ENCODE measurements at regions not wholly inside any gene's neighbourhood (a gene's known extent, or its start where the extent isn't known, plus 50 kb on each side); places are given as distances from the start of the nearest gene placed in this dataset.

DNA sequence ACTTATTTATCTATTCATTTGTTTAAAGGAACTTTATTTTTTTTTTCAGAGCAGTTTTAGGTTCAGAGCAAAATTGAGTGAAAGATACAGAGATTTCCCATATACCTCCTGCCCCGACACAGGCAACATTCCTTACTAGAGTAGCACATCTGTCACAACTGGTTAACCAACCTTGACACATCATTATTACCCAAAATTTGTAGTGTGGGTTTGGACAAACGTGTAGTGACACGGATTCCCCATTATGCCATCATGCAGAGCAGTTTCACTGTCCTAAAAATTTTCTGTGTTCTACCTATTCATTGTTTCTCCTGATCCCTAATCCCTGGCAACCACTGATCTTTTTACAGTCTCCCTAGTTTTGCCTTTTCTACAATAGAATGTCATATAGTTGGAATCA is 57.3 kb upstream of the LHFPL2 start:
- no peak for ATAC-seq
- TF ChIP-seq PPARA (CRISPR knock-in tag; IDR thresholded peaks at IDR 0.05; ENCODE audit: borderline replicate concordance) (no peak), ZFP30 (CRISPR knock-in tag; IDR thresholded peaks at IDR 0.05) (no peak), ISL1 (CRISPR knock-in tag; IDR thresholded peaks at IDR 0.05) (no peak), OSR1 (CRISPR knock-in tag; IDR thresholded peaks at IDR 0.05) (no peak), POU6F1 (CRISPR knock-in tag; IDR thresholded peaks at IDR 0.05; ENCODE audit: borderline replicate concordance, low read depth) (no peak), ZNF8 (CRISPR knock-in tag; IDR thresholded peaks at IDR 0.05) (no peak), TSHZ2 (CRISPR knock-in tag; IDR thresholded peaks at IDR 0.05) (no peak), TCF4 (CRISPR knock-in tag; IDR thresholded peaks at IDR 0.05; ENCODE audit: borderline replicate concordance) (no peak), CSDC2 (CRISPR knock-in tag; IDR thresholded peaks at IDR 0.05) (no peak), PATZ1 (CRISPR knock-in tag; IDR thresholded peaks at IDR 0.05; ENCODE audit: borderline replicate concordance) (no peak), ZNF565 (CRISPR knock-in tag; conservative IDR thresholded peaks at IDR 0.05; ENCODE audit: low read depth) (no peak), RARB (CRISPR knock-in tag; IDR thresholded peaks at IDR 0.05) (no peak), TOX (CRISPR knock-in tag; IDR thresholded peaks at IDR 0.05; ENCODE audit: borderline replicate concordance) (no peak), GLIS3 (CRISPR knock-in tag; IDR thresholded peaks at IDR 0.05) (no peak), BACH2 (CRISPR knock-in tag; IDR thresholded peaks at IDR 0.05; ENCODE audit: borderline replicate concordance) (no peak), ESRRG (CRISPR knock-in tag; IDR thresholded peaks at IDR 0.05) (no peak), ZC3H10 (CRISPR knock-in tag; IDR thresholded peaks at IDR 0.05) (no peak)
- TF ChIP-seq, protein P1, sequence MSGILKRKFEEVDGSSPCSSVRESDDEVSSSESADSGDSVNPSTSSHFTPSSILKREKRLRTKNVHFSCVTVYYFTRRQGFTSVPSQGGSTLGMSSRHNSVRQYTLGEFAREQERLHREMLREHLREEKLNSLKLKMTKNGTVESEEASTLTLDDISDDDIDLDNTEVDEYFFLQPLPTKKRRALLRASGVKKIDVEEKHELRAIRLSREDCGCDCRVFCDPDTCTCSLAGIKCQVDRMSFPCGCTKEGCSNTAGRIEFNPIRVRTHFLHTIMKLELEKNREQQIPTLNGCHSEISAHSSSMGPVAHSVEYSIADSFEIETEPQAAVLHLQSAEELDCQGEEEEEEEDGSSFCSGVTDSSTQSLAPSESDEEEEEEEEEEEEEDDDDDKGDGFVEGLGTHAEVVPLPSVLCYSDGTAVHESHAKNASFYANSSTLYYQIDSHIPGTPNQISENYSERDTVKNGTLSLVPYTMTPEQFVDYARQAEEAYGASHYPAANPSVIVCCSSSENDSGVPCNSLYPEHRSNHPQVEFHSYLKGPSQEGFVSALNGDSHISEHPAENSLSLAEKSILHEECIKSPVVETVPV (CRISPR knock-in tag; IDR thresholded peaks at IDR 0.05): no peak
- TF ChIP-seq, protein P2, sequence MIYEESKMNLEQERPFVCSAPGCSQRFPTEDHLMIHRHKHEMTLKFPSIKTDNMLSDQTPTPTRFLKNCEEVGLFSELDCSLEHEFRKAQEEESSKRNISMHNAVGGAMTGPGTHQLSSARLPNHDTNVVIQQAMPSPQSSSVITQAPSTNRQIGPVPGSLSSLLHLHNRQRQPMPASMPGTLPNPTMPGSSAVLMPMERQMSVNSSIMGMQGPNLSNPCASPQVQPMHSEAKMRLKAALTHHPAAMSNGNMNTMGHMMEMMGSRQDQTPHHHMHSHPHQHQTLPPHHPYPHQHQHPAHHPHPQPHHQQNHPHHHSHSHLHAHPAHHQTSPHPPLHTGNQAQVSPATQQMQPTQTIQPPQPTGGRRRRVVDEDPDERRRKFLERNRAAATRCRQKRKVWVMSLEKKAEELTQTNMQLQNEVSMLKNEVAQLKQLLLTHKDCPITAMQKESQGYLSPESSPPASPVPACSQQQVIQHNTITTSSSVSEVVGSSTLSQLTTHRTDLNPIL (CRISPR knock-in tag; IDR thresholded peaks at IDR 0.05; ENCODE audit: low read depth): no peak

- ATAC-seq: no peak
- TF ChIP-seq GLIS3 (CRISPR knock-in tag; IDR thresholded peaks at IDR 0.05): no peak
- no peak for TF ChIP-seq TCF4 (CRISPR knock-in tag; IDR thresholded peaks at IDR 0.05; ENCODE audit: borderline replicate concordance)
- no peak for TF ChIP-seq ESRRG (CRISPR knock-in tag; IDR thresholded peaks at IDR 0.05)
- no peak for TF ChIP-seq POU6F1 (CRISPR knock-in tag; IDR thresholded peaks at IDR 0.05; ENCODE audit: borderline replicate concordance, low read depth)
- TF ChIP-seq RARB (CRISPR knock-in tag; IDR thresholded peaks at IDR 0.05): no peak
- no peak for TF ChIP-seq ZFP30 (CRISPR knock-in tag; IDR thresholded peaks at IDR 0.05)
- TF ChIP-seq ZNF70 (CRISPR knock-in tag; IDR thresholded peaks at IDR 0.05): no peak
- TF ChIP-seq, protein P2 (CRISPR knock-in tag; IDR thresholded peaks at IDR 0.05; ENCODE audit: low read depth): no peak
- TF ChIP-seq, protein P1 (CRISPR knock-in tag; IDR thresholded peaks at IDR 0.05): no peak
- TF ChIP-seq CSDC2 (CRISPR knock-in tag; IDR thresholded peaks at IDR 0.05): no peak
- no peak for TF ChIP-seq TOX (CRISPR knock-in tag; IDR thresholded peaks at IDR 0.05; ENCODE audit: borderline replicate concordance)
- no peak for TF ChIP-seq ZNF565 (CRISPR knock-in tag; conservative IDR thresholded peaks at IDR 0.05; ENCODE audit: low read depth)
- TF ChIP-seq ZNF8 (CRISPR knock-in tag; IDR thresholded peaks at IDR 0.05): no peak
- no peak for TF ChIP-seq ARNTL (CRISPR knock-in tag; IDR thresholded peaks at IDR 0.05; ENCODE audit: borderline replicate concordance, low read depth)
- TF ChIP-seq ISL1 (CRISPR knock-in tag; IDR thresholded peaks at IDR 0.05): no peak
Observed at GRCh38 chr5:78701795-78702410, 53.3 kb upstream of the LHFPL2 start.

Data from SK-N-SH treated with all-trans-retinoic acid at 6 μM for 48 hours (cell line).